DND-41 (cell line): ENCODE measurements at regions not wholly inside any gene's neighbourhood (a gene's known extent, or its start where the extent isn't known, plus 50 kb on each side); places are given as distances from the start of the nearest gene placed in this dataset.
"Not testable (repeated sequence)": the region's sequence is repeated elsewhere in the genome, so short reads cannot be mapped to it uniquely, and the experiment has no call there.

Experiments used
- ATAC-seq: fragments of 200-7000 bp; cut with Tn5 transposase; 3 replicates; pipeline ENCODE4 v1.9.1; 2021; ENCODE audit warnings: low read depth; ENCODE audit not compliant: insufficient read depth
- DNase-seq: peaks from one replicate; pipeline ENCODE4 v3.0.0-alpha.2; 2020
- H2AFZ ChIP-seq: 2 replicates; pipeline ENCODE4 v1.6.0; 2012; ENCODE audit warnings: low read depth, low read length
- H3K27ac ChIP-seq: 2 replicates; pipeline ENCODE4 v1.5.1; 2012; ENCODE audit warnings: low read length, inconsistent platforms
- H3K27me3 ChIP-seq: fragments of 200-600 bp; sonication (generic); 2 replicates; pipeline ENCODE4 v1.6.0; 2012; ENCODE audit warnings: low read length, mild to moderate bottlenecking, inconsistent platforms; ENCODE audit not compliant: insufficient read depth, poor library complexity
- H3K36me3 ChIP-seq: 2 replicates; pipeline ENCODE4 v1.5.1; 2012; ENCODE audit warnings: low read length, inconsistent platforms; ENCODE audit not compliant: insufficient read depth
- H3K4me1 ChIP-seq: 2 replicates; pipeline ENCODE4 v1.5.1; 2012; ENCODE audit warnings: mild to moderate bottlenecking, low read length; ENCODE audit not compliant: insufficient read depth
- H3K4me2 ChIP-seq: 2 replicates; pipeline ENCODE4 v1.6.0; 2012; ENCODE audit warnings: mild to moderate bottlenecking, moderate library complexity, low read length, inconsistent platforms; ENCODE audit not compliant: insufficient read depth
- H3K4me3 ChIP-seq, 2 experiments: fragments of 200-600 bp in 1 of 2; shearing (Covaris generic) in 1 of 2; 2 replicates each; pipeline ENCODE4 v1.5.1; 2012 to 2016; ENCODE audit warnings: inconsistent platforms in 2 of 2, low read length in 2 of 2, mild to moderate bottlenecking in 2 of 2, low read depth in 1 of 2, moderate library complexity in 1 of 2
- H3K79me2 ChIP-seq: 2 replicates; pipeline ENCODE4 v1.6.0; 2012; ENCODE audit warnings: low read length, inconsistent platforms; ENCODE audit not compliant: insufficient read depth
- H3K9ac ChIP-seq: 2 replicates; pipeline ENCODE4 v1.6.0; 2012; ENCODE audit warnings: low read depth, mild to moderate bottlenecking, inconsistent platforms, low read length, moderate library complexity
- H3K9me3 ChIP-seq: 2 replicates; pipeline ENCODE4 v1.5.1; 2012; ENCODE audit warnings: low read length, moderate library complexity, mild to moderate bottlenecking, inconsistent platforms; ENCODE audit not compliant: insufficient read depth, severe bottlenecking
- H4K20me1 ChIP-seq: 2 replicates; pipeline ENCODE4 v1.6.0; 2012; ENCODE audit warnings: low read length; ENCODE audit not compliant: insufficient read depth
- CTCF ChIP-seq: IDR thresholded peaks from 2 replicates; pipeline ENCODE4 v1.5.1; 2012; ENCODE audit warnings: borderline replicate concordance, low read length, moderate library complexity, mild to moderate bottlenecking; ENCODE audit not compliant: poor library complexity, severe bottlenecking; ENCODE audit errors: extremely low read depth
- EZH2 ChIP-seq: IDR thresholded peaks from 3 replicates; pipeline ENCODE4 v1.6.1; 2012; ENCODE audit warnings: borderline replicate concordance, low read depth, mild to moderate bottlenecking, moderate library complexity, low read length, inconsistent platforms; ENCODE audit not compliant: severe bottlenecking

- no peak overlapping the region for H3K4me2 ChIP-seq
- H4K20me1 ChIP-seq, result no peaks in the 10 kb centered on the region
- H3K79me2 ChIP-seq, result no peaks in the 10 kb centered on the region
- H3K9me3 ChIP-seq, result no peaks in the 10 kb centered on the region
- H3K9ac ChIP-seq, result no peak overlapping the region
- no peaks in the 10 kb centered on the region for H3K27me3 ChIP-seq
- DNase-seq (peak; percentile 18), ATAC-seq (peak; percentile 55; the same call in 1 of the 3 replicates)
- no peak overlapping the region for H3K27ac ChIP-seq
- no peaks in the 10 kb centered on the region for H3K4me1 ChIP-seq
- TF ChIP-seq CTCF (peak; percentile 67), EZH2 (no peak)
- H3K36me3 ChIP-seq, result no peaks in the 10 kb centered on the region
- no peak overlapping the region for H2AFZ ChIP-seq
- no peak overlapping the region for H3K4me3 ChIP-seq
Measured at GRCh38 chrX:26783512-26784225, 567.7 kb downstream of the MAGEB5 start.

GRCh38 chrX:26778320-26778888 lies 562.4 kb downstream of the MAGEB5 start:
- no peaks in the 10 kb centered on the region for H4K20me1 ChIP-seq
- no peaks in the 10 kb centered on the region for H3K4me1 ChIP-seq
- no peak overlapping the region for H3K9ac ChIP-seq
- H2AFZ ChIP-seq, result no peak overlapping the region
- no peak for ATAC-seq
- no peak overlapping the region for H3K27ac ChIP-seq
- no peak for DNase-seq
- no peak overlapping the region for H3K4me2 ChIP-seq
- H3K36me3 ChIP-seq, result no peaks in the 10 kb centered on the region
- H3K27me3 ChIP-seq, result no peaks in the 10 kb centered on the region
- no peaks in the 10 kb centered on the region for H3K9me3 ChIP-seq
- no peak overlapping the region for H3K4me3 ChIP-seq
- TF ChIP-seq EZH2 (no peak), CTCF (peak; percentile 41)
- H3K79me2 ChIP-seq, result no peaks in the 10 kb centered on the region

- no peaks in the 10 kb centered on the region for H3K4me1 ChIP-seq
- no peak overlapping the region for H3K27ac ChIP-seq
- H3K27me3 ChIP-seq, result no peaks in the 10 kb centered on the region
- DNase-seq (no peak), ATAC-seq (no peak)
- TF ChIP-seq CTCF, result no peak
- no peak for TF ChIP-seq EZH2
- no peaks in the 10 kb centered on the region for H3K36me3 ChIP-seq
- no peak overlapping the region for H3K9ac ChIP-seq
- no peak overlapping the region for H2AFZ ChIP-seq
- H3K4me3 ChIP-seq, result no peak overlapping the region
- no peaks in the 10 kb centered on the region for H3K9me3 ChIP-seq
- no peaks in the 10 kb centered on the region for H4K20me1 ChIP-seq
- no peaks in the 10 kb centered on the region for H3K79me2 ChIP-seq
- no peak overlapping the region for H3K4me2 ChIP-seq
Measured at GRCh38 chrX:26762253-26762652, 546.3 kb downstream of the MAGEB5 start.

- H3K4me1 ChIP-seq, H3K79me2 ChIP-seq, H3K27ac ChIP-seq, H3K4me2 ChIP-seq, H3K27me3 ChIP-seq, H3K36me3 ChIP-seq, ATAC-seq, H3K4me3 ChIP-seq, H3K9me3 ChIP-seq, H3K9ac ChIP-seq, H4K20me1 ChIP-seq, H2AFZ ChIP-seq, DNase-seq: not testable (repeated sequence)
Measured at GRCh38 chrX:26755760-26756159, 539.8 kb downstream of the MAGEB5 start.
